Tibial nerve (tissue), 4 donors: ENCODE measurements at regions not wholly inside any gene's neighbourhood (a gene's known extent, or its start where the extent isn't known, plus 50 kb on each side); places are given as distances from the start of the nearest gene placed in this dataset.

ENCODE experiments used
- DNase-seq, 2 donors: peaks; one replicate each; pipeline ENCODE4 v3.0.0-alpha.2; 2019; ENCODE audit warnings: low spot score in 2 of 2
- H3K27ac ChIP-seq, 4 donors: fragments of 200-600 bp; sonication (generic) in 3 of 4; one replicate each; pipeline ENCODE4 v1.5.1; 2017 to 2019; ENCODE audit warnings: mild to moderate bottlenecking in 1 of 4
- H3K27me3 ChIP-seq, 2 donors: fragments of 200-600 bp; sonication (generic) in 1 of 2; one replicate each; pipeline versions ENCODE4 v1.5.1 to v1.6.0; 2017 to 2019
- H3K36me3 ChIP-seq, 3 donors: fragments of 200-600 bp; sonication (generic); one replicate each; pipeline ENCODE4 v1.5.1; 2018 to 2019
- H3K4me1 ChIP-seq, 4 donors: fragments of 200-600 bp; sonication (generic) in 3 of 4; one replicate each; pipeline ENCODE4 v1.5.1; 2017 to 2019
- H3K4me3 ChIP-seq, 4 donors: fragments of 200-600 bp; sonication (generic) in 3 of 4; one replicate each; pipeline ENCODE4 v1.5.1; 2017 to 2019; ENCODE audit warnings: mild to moderate bottlenecking in 1 of 4, moderate library complexity in 1 of 4
- H3K9me3 ChIP-seq, 4 donors: fragments of 200-600 bp; sonication (generic) in 3 of 4; one replicate each; pipeline ENCODE4 v1.5.1; 2017 to 2019
- EP300 ChIP-seq, 2 donors: sonication (generic); formaldehyde crosslinking; IDR thresholded peaks; one replicate each; pipeline ENCODE4 v1.6.1; 2017; ENCODE audit warnings: antibody characterized with exemption in 2 of 2, mild to moderate bottlenecking in 1 of 2
- POLR2A ChIP-seq, 2 donors: fragments of 450-650 bp; IDR thresholded peaks; one replicate each; pipeline ENCODE4 v1.6.1; 2017; ENCODE audit warnings: antibody characterized with exemption in 2 of 2, mild to moderate bottlenecking in 2 of 2, moderate library complexity in 2 of 2
- WGBS, 2 donors: methylation state at CpG; one replicate each; pipeline ENCODE4 v1.1.5; 2018; 5-methylcytosine and 5-hydroxymethylcytosine counted together
- TF ChIP-seq, protein P1 (sequence below), 5 experiments: fragments of 200-600 bp in 3 of 5; fragments of 450-650 bp in 2 of 5; sonication (generic) in 3 of 5; IDR thresholded peaks; one replicate each; pipeline ENCODE4 v1.5.1; 2016 to 2019; ENCODE audit warnings: antibody characterized with exemption in 5 of 5, mild to moderate bottlenecking in 3 of 5, moderate library complexity in 2 of 5

DNA sequence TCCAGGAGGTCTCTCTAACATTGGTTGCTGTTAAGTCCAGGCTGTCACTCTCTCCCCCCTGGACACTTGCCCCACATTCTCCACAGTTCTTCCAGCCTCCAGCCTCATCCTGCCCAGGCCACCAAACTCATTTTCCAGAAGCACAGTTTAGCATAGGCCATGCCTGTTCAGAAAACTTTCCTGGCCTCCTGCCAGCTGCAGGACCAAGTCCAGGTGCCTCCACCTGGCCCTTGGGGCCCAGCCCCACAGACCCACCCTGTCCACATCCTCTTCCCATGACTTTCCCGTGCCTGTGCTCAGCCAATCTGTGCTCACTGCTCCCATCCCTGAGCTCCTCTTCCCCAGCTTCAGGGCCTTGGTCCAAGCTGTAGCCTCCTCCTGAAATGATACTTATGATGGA, 905.0 kb downstream of the UQCRFS1 start:
- no peaks in the 10 kb centered on the region for H3K9me3 ChIP-seq
- WGBS, 2 donors: 69 to 71% methylated on average over 1 of the region's 1 CpG
- H3K36me3 ChIP-seq: no peaks in the 10 kb centered on the region
- no peaks in the 10 kb centered on the region for H3K27me3 ChIP-seq
- TF ChIP-seq POLR2A (IDR thresholded peaks at IDR 0.05): no peak
- TF ChIP-seq, protein P1, sequence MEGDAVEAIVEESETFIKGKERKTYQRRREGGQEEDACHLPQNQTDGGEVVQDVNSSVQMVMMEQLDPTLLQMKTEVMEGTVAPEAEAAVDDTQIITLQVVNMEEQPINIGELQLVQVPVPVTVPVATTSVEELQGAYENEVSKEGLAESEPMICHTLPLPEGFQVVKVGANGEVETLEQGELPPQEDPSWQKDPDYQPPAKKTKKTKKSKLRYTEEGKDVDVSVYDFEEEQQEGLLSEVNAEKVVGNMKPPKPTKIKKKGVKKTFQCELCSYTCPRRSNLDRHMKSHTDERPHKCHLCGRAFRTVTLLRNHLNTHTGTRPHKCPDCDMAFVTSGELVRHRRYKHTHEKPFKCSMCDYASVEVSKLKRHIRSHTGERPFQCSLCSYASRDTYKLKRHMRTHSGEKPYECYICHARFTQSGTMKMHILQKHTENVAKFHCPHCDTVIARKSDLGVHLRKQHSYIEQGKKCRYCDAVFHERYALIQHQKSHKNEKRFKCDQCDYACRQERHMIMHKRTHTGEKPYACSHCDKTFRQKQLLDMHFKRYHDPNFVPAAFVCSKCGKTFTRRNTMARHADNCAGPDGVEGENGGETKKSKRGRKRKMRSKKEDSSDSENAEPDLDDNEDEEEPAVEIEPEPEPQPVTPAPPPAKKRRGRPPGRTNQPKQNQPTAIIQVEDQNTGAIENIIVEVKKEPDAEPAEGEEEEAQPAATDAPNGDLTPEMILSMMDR (IDR thresholded peaks at IDR 0.05): no peak
- no peak for TF ChIP-seq EP300 (IDR thresholded peaks at IDR 0.05)
- H3K4me3 ChIP-seq: no peak overlapping the region
- peaks cover 0 to 5% (median 0%) of the 10 kb centered on the region in 4 donors for H3K4me1 ChIP-seq
- DNase-seq: no peak
- no peak overlapping the region for H3K27ac ChIP-seq

DNA sequence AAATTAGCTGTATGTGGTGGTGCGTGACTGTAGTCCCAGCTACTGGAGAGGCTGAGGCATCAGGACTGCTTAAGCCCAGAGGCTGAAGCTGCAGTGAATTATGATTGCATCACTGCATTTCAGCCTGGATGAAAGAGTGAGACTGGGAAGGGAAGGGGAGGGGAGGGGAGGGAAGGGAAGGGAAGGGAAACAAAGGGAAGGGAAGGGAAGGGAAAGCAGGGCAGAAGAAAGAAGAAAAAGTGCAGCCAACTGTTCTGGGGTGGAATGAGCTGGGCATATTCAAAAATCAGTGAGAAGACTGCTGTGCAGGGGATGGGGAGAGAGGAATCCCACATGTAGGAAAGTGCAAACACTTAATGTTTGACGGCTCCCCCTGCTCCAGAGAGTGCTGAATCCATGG, 905.5 kb downstream of the UQCRFS1 start:
- no peaks in the 10 kb centered on the region for H3K36me3 ChIP-seq
- H3K4me1 ChIP-seq: peaks cover 0 to under 1% (median 0%) of the 10 kb centered on the region in 4 donors
- H3K27me3 ChIP-seq: no peaks in the 10 kb centered on the region
- no peak overlapping the region for H3K27ac ChIP-seq
- H3K9me3 ChIP-seq: no peaks in the 10 kb centered on the region
- TF ChIP-seq POLR2A (IDR thresholded peaks at IDR 0.05) (no peak), EP300 (IDR thresholded peaks at IDR 0.05) (no peak)
- TF ChIP-seq, protein P1 (IDR thresholded peaks at IDR 0.05): no peak
- DNase-seq: no peak
- 73 to 77% methylated on average over 2 of the region's 2 CpGs for WGBS, 2 donors
- H3K4me3 ChIP-seq: no peak overlapping the region

DNA sequence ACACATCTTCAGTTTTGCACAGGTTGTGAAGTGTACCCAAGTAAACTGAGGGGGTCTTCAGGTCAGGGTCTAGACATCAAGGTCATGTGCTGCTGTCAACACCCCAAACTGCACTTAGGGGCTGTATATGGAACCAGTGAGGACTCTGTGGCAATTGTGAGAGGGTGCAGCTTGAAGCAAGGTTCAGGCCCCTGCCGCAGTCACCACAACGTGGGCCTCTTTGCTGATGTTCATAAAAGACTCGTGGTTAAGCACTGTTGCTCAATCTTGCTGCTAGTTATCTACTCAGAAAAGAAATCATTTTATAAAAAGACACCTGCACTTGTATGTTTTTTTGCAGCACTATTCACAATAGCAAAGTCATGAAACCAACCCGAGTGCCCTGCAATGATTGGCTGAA, 907.4 kb downstream of the UQCRFS1 start:
- no peak overlapping the region for H3K4me3 ChIP-seq
- H3K9me3 ChIP-seq: no peaks in the 10 kb centered on the region
- TF ChIP-seq EP300 (IDR thresholded peaks at IDR 0.05) (no peak), POLR2A (IDR thresholded peaks at IDR 0.05) (no peak)
- TF ChIP-seq, protein P1 (IDR thresholded peaks at IDR 0.05): no peak
- no peak for DNase-seq
- H3K27ac ChIP-seq: no peak overlapping the region
- H3K4me1 ChIP-seq: no peaks in the 10 kb centered on the region
- 87 to 90% methylated on average over 4 of the region's 4 CpGs for WGBS, 2 donors
- H3K36me3 ChIP-seq: no peaks in the 10 kb centered on the region
- no peaks in the 10 kb centered on the region for H3K27me3 ChIP-seq

DNA sequence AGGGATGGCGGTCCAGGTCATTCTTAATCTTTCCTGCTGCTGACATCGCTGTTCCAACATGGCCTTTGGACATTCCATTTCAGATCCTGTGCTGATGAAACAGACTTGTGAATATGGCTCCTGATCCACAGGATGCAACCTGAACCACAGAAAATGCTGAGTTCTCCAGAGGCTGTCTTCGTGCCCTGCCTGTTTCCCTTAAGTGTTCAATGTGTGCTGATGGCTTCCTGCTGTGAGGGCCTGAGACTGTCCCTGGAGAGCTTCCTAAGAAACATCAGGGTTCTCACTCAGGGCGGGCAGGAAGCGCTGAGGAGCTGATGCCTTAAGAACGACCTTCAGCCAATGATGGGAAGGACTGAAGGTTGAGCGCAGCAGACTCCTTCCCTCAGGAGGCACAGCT, 909.4 kb downstream of the UQCRFS1 start:
- no peak overlapping the region for H3K4me3 ChIP-seq
- H3K9me3 ChIP-seq: no peaks in the 10 kb centered on the region
- H3K4me1 ChIP-seq: no peaks in the 10 kb centered on the region
- H3K27me3 ChIP-seq: no peaks in the 10 kb centered on the region
- no peak overlapping the region for H3K27ac ChIP-seq
- 62 to 65% methylated on average over 6 to 7 of the region's 7 CpGs for WGBS, 2 donors
- TF ChIP-seq POLR2A (IDR thresholded peaks at IDR 0.05): no peak
- TF ChIP-seq EP300 (IDR thresholded peaks at IDR 0.05): no peak
- TF ChIP-seq, protein P1 (IDR thresholded peaks at IDR 0.05): no peak
- DNase-seq: no peak
- H3K36me3 ChIP-seq: no peaks in the 10 kb centered on the region

DNA sequence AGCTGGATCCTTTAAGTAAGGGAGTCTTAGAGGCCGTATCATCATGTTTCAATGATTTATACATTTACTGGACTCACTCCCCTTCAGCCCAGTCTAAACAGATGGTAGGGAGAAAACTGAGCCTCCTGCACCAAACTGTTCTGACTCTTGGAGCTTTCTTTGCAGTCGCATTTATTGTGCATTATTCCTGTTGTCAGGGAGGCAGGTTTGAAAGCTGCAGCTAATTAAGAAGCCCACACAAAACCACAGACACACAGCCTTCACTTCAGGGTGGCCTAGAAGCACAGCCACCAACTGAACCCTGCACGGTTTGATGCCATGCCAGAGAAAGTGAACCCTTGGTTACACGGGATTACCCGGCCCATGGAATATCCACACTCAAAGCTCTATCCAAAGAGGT, 911.0 kb downstream of the UQCRFS1 start:
- no peak overlapping the region for H3K27ac ChIP-seq
- no peaks in the 10 kb centered on the region for H3K4me1 ChIP-seq
- DNase-seq: no peak
- H3K36me3 ChIP-seq: no peaks in the 10 kb centered on the region
- no peak overlapping the region for H3K4me3 ChIP-seq
- TF ChIP-seq EP300 (IDR thresholded peaks at IDR 0.05) (no peak), POLR2A (IDR thresholded peaks at IDR 0.05) (no peak)
- TF ChIP-seq, protein P1 (IDR thresholded peaks at IDR 0.05): no peak
- no peaks in the 10 kb centered on the region for H3K27me3 ChIP-seq
- WGBS, 2 donors: 73 to 80% methylated on average over 5 of the region's 5 CpGs
- H3K9me3 ChIP-seq: no peaks in the 10 kb centered on the region
